Ovary (tissue), 3 donors: ENCODE measurements at regions not wholly inside any gene's neighbourhood (a gene's known extent, or its start where the extent isn't known, plus 50 kb on each side); places are given as distances from the start of the nearest gene placed in this dataset.

Experiments
- EP300 ChIP-seq: sonication (generic); formaldehyde crosslinking; IDR thresholded peaks from one replicate; pipeline ENCODE4 v1.6.1; 2017; ENCODE audit warnings: antibody characterized with exemption
- POLR2A ChIP-seq: fragments of 450-650 bp; IDR thresholded peaks from one replicate; pipeline ENCODE4 v1.6.1; 2017; ENCODE audit warnings: antibody characterized with exemption, mild to moderate bottlenecking, moderate library complexity
- TF ChIP-seq, protein P1 (sequence below), 3 donors: fragments of 450-650 bp in 2 of 3; fragments of 200-600 bp in 1 of 3; IDR thresholded peaks; one replicate each; pipeline versions ENCODE4 v1.5.1 to v1.8.0; 2016 to 2022; ENCODE audit warnings: antibody characterized with exemption in 3 of 3, mild to moderate bottlenecking in 1 of 3
- donor health status: DM: no; HTN: no; CAD: no.

DNA sequence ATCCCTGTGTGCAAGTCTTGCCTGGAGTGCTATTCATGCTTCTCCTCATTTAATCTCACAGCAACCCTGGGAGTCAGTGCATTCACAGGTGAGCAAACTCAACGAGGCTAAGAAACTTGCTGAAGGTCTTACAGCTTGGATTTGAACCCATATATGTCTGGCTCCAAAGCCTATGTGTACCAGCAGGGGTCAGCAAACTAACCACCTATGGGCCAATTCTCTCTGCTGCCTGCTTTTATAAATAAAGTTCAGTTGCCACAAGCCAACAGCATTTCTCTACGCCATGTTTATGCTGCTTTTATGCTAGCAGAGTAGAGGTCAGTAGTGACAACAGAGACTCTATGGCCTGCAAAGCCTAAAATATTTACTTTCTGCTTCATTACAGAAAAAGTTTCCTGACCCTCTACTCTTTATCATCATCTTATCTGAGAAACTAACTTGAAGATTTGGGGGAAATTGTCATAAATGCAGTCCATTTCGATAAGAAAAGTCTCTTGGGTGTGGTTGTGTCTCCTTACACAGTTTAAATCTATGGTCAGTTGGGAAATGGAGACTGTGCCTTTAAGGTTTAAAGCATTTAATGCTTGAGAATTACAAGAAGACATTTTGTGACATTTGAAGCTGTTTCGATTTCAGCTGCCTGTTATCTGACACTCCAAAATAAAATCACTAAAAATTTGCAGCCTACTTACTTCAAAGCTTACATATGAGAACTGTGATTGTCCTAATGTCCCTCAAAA lies 137.7 kb downstream of the PRELID2 start:
- TF ChIP-seq, protein P1, sequence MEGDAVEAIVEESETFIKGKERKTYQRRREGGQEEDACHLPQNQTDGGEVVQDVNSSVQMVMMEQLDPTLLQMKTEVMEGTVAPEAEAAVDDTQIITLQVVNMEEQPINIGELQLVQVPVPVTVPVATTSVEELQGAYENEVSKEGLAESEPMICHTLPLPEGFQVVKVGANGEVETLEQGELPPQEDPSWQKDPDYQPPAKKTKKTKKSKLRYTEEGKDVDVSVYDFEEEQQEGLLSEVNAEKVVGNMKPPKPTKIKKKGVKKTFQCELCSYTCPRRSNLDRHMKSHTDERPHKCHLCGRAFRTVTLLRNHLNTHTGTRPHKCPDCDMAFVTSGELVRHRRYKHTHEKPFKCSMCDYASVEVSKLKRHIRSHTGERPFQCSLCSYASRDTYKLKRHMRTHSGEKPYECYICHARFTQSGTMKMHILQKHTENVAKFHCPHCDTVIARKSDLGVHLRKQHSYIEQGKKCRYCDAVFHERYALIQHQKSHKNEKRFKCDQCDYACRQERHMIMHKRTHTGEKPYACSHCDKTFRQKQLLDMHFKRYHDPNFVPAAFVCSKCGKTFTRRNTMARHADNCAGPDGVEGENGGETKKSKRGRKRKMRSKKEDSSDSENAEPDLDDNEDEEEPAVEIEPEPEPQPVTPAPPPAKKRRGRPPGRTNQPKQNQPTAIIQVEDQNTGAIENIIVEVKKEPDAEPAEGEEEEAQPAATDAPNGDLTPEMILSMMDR (IDR thresholded peaks at IDR 0.05), result no peak
- TF ChIP-seq POLR2A (no peak), EP300 (no peak)
